GM20000 (cell line): ENCODE measurements at regions not wholly inside any gene's neighbourhood (a gene's known extent, or its start where the extent isn't known, plus 50 kb on each side); places are given as distances from the start of the nearest gene placed in this dataset.

ENCODE experiments used
- DNase-seq: peaks from one replicate; pipeline ENCODE4 v3.0.0; 2012; ENCODE audit warnings: low spot score
- TF ChIP-seq, protein P1 (sequence below): IDR thresholded peaks from 2 replicates; pipeline ENCODE4 v1.5.1; 2012; ENCODE audit warnings: mild to moderate bottlenecking, control low read depth; ENCODE audit errors: extremely low read depth, missing control alignments

GRCh38 chr12:24153079-24153478 lies 203.6 kb upstream of the SOX5 start:
- DNase-seq = no peak

DNA sequence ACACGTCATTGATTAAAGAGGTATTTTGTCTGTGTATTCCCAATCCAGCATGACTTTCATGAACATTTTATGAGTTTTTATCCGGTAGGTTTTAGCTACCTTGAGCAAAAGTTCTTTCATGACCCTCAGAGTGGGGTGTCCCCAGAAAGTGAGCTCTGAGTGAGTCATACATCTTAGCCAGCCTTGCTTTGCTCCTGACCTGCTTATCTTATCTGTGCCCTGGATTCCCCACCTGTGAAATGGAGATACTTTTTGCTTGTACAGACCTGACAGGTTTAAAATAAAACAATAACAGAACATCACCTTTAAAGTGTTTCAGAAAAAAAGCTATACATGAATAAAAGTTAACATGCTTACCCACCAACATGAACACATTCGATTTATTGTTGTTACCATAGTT lies 202.8 kb upstream of the SOX5 start:
- TF ChIP-seq, protein P1, sequence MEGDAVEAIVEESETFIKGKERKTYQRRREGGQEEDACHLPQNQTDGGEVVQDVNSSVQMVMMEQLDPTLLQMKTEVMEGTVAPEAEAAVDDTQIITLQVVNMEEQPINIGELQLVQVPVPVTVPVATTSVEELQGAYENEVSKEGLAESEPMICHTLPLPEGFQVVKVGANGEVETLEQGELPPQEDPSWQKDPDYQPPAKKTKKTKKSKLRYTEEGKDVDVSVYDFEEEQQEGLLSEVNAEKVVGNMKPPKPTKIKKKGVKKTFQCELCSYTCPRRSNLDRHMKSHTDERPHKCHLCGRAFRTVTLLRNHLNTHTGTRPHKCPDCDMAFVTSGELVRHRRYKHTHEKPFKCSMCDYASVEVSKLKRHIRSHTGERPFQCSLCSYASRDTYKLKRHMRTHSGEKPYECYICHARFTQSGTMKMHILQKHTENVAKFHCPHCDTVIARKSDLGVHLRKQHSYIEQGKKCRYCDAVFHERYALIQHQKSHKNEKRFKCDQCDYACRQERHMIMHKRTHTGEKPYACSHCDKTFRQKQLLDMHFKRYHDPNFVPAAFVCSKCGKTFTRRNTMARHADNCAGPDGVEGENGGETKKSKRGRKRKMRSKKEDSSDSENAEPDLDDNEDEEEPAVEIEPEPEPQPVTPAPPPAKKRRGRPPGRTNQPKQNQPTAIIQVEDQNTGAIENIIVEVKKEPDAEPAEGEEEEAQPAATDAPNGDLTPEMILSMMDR = no peak
- no peak for DNase-seq

More at GRCh38 chr12:24153079-24153478, 203.6 kb upstream of the SOX5 start:
- TF ChIP-seq, protein P1 = no peak

DNA sequence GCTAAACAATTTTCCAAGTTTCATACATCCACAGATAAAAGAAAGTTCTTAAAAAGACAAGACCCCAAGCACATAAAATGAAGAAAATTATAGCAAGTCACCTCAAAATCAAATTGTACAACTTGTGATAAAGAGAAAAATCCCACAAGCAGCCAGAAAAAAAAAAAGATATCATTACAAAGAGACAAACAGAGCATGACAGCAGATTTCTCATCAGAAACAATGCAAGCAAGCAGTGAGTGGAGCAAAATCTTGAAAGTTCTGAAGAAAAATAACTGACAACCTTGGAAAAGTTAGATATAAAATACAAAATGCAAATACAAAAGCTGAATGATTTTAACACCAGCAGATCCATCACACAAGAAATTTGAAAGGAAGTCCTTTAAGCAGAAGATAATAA lies 194.5 kb upstream of the SOX5 start:
- no peak for DNase-seq
- TF ChIP-seq, protein P1 = no peak

GRCh38 chr12:24139035-24139434 lies 189.6 kb upstream of the SOX5 start:
- TF ChIP-seq, protein P1 = no peak
- no peak for DNase-seq

- TF ChIP-seq, protein P1 = no peak
- no peak for DNase-seq
Observed at GRCh38 chr12:24138041-24138440, 188.6 kb upstream of the SOX5 start.

GRCh38 chr12:24135158-24135850 lies 185.8 kb upstream of the SOX5 start:
- DNase-seq = no peak
- TF ChIP-seq, protein P1 = no peak

GRCh38 chr12:24134092-24134491 lies 184.6 kb upstream of the SOX5 start:
- TF ChIP-seq, protein P1 = no peak

More at GRCh38 chr12:24134092-24134491, 184.6 kb upstream of the SOX5 start:
- DNase-seq = no peak
